Sigmoid colon (tissue), 4 donors: ENCODE measurements at regions not wholly inside any gene's neighbourhood (a gene's known extent, or its start where the extent isn't known, plus 50 kb on each side); places are given as distances from the start of the nearest gene placed in this dataset.

Experiments used
- CTCF ChIP-seq, 4 experiments: fragments of 450-650 bp in 3 of 4; fragments of 200-600 bp in 1 of 4; IDR thresholded peaks; one replicate each; pipeline ENCODE4 v1.5.1; 2016 to 2019; ENCODE audit warnings: antibody characterized with exemption in 4 of 4, mild to moderate bottlenecking in 3 of 4, moderate library complexity in 2 of 4
- POLR2A ChIP-seq, 2 donors: fragments of 450-650 bp; IDR thresholded peaks; one replicate each; pipeline ENCODE4 v1.6.1; 2016; ENCODE audit warnings: antibody characterized with exemption in 2 of 2, mild to moderate bottlenecking in 2 of 2, moderate library complexity in 2 of 2
- POLR2AphosphoS5 ChIP-seq, 4 donors: sonication (generic); formaldehyde crosslinking; IDR thresholded peaks; one replicate each; pipeline ENCODE4 v1.6.1; 2017; ENCODE audit warnings: antibody characterized with exemption in 4 of 4

GRCh38 chr2:23297112-23297511 is 87.9 kb upstream of the KLHL29 start:
- TF ChIP-seq CTCF (IDR thresholded peaks at IDR 0.05), result no peak
- TF ChIP-seq POLR2A (IDR thresholded peaks at IDR 0.05), result no peak
- TF ChIP-seq POLR2AphosphoS5 (IDR thresholded peaks at IDR 0.05), result no peak
